GM18502 (cell line): ENCODE measurements at regions not wholly inside any gene's neighbourhood (a gene's known extent, or its start where the extent isn't known, plus 50 kb on each side); places are given as distances from the start of the nearest gene placed in this dataset.

Experiments
- ATAC-seq: cut with Tn5 transposase; IDR thresholded peaks from one replicate; pipeline ENCODE4 v1.9.1; 2021; ENCODE audit warnings: mild to moderate bottlenecking; ENCODE audit not compliant: unreplicated experiment, poor library complexity

GRCh38 chr1:106926803-106927582, 129.5 kb upstream of the PRMT6 start:
- ATAC-seq = no peak

GRCh38 chr1:106937104-106937503, 119.4 kb upstream of the PRMT6 start:
- no peak for ATAC-seq

GRCh38 chr1:106944721-106945120, 111.8 kb upstream of the PRMT6 start:
- ATAC-seq = no peak

- ATAC-seq = no peak
These were observed 103.7 kb upstream of the PRMT6 start for GRCh38 chr1:106952776-106953175.

- no peak for ATAC-seq
These were observed 101.7 kb upstream of the PRMT6 start for GRCh38 chr1:106954661-106955229.

- no peak for ATAC-seq
These were observed 99.8 kb upstream of the PRMT6 start for GRCh38 chr1:106956721-106957120.

GRCh38 chr1:106957795-106958194, 98.7 kb upstream of the PRMT6 start:
- ATAC-seq = no peak

- peak; percentile 69 for ATAC-seq
These were observed 96.1 kb upstream of the PRMT6 start for GRCh38 chr1:106960412-106960811.

- no peak for ATAC-seq
These were observed 94.8 kb upstream of the PRMT6 start for GRCh38 chr1:106961646-106962045.

GRCh38 chr1:106962591-106962990, 93.9 kb upstream of the PRMT6 start:
- ATAC-seq = no peak

GRCh38 chr1:106964495-106964894, 92.0 kb upstream of the PRMT6 start:
- ATAC-seq = no peak

GRCh38 chr1:106968644-106969043, 87.8 kb upstream of the PRMT6 start:
- ATAC-seq = no peak

- ATAC-seq = no peak
These were observed 86.7 kb upstream of the PRMT6 start for GRCh38 chr1:106969731-106970130.

- ATAC-seq = no peak
These were observed 84.4 kb upstream of the PRMT6 start for GRCh38 chr1:106972074-106972473.

- no peak for ATAC-seq
These were observed 80.5 kb upstream of the PRMT6 start for GRCh38 chr1:106975944-106976343.

GRCh38 chr1:106978477-106979322, 77.8 kb upstream of the PRMT6 start:
- no peak for ATAC-seq

GRCh38 chr1:106979371-106979770, 77.1 kb upstream of the PRMT6 start:
- ATAC-seq = no peak

- no peak for ATAC-seq
These were observed 76.4 kb upstream of the PRMT6 start for GRCh38 chr1:106980121-106980520.

- no peak for ATAC-seq
These were observed 71.7 kb upstream of the PRMT6 start for GRCh38 chr1:106984801-106985200.

- ATAC-seq = no peak
These were observed 69.9 kb upstream of the PRMT6 start for GRCh38 chr1:106986603-106987002.

- peak; percentile 98 for ATAC-seq
These were observed 60.5 kb upstream of the PRMT6 start for GRCh38 chr1:106995970-106996369.
